HCT116 (cell line): ENCODE measurements at regions not wholly inside any gene's neighbourhood (a gene's known extent, or its start where the extent isn't known, plus 50 kb on each side); places are given as distances from the start of the nearest gene placed in this dataset.

Experiments
- ATAC-seq: fragments of 200-7000 bp; cut with Tn5 transposase; 2 replicates; pipeline ENCODE4 v1.9.1; 2020; ENCODE audit warnings: mild to moderate bottlenecking, moderate library complexity
- BruUV-seq: library from RNA; stranded (reverse); fragments of 400-500 nt; replicated peaks from 2 replicates; lab custom pipeline; 2021; lab: Mats Ljungman, UMichigan
- CTCF ChIA-PET: fragments of 300-600 bp; sonication (Branson Sonifier 250); formaldehyde crosslinking; loops from one replicate; lab custom pipeline; 2021; ENCODE audit warnings: antibody characterized with exemption; lab: Charles Lee
- POLR2A ChIA-PET: fragments of 300-600, 350-600 bp; sonication (Branson Sonifier 250); formaldehyde crosslinking; loops from one replicate; lab custom pipeline; 2021; ENCODE audit warnings: antibody characterized with exemption; lab: Charles Lee
- RAD21 ChIA-PET, 2 experiments: fragments of 300-600 bp; sonication (Branson Sonifier 250); formaldehyde crosslinking; loops; one replicate each; lab custom pipeline; 2023; ENCODE audit warnings: low total read pairs in 2 of 2; ENCODE audit not compliant: uncharacterized antibody in 2 of 2, unreplicated experiment in 2 of 2, low non-redundant PET in 1 of 2; lab: Charles Lee
- DNase-seq: peaks from one replicate; pipeline ENCODE4 v3.0.0-alpha.2; 2010; ENCODE audit warnings: low read depth, low spot score
- H2AFZ ChIP-seq: fragments of 200-600 bp; shearing (Covaris generic), sonication (generic); 2 replicates; pipeline ENCODE4 v1.6.1; 2017; ENCODE audit warnings: low read depth, mixed run types, mixed read lengths, antibody characterized with exemption, low read length; ENCODE audit not compliant: poor library complexity, severe bottlenecking
- H3K27ac ChIP-seq: 2 replicates; pipeline ENCODE4 v1.5.1; 2012; ENCODE audit warnings: low read depth, low read length
- H3K27me3 ChIP-seq: fragments of 200-600 bp; sonication (generic); 2 replicates; pipeline ENCODE4 v1.6.1; 2016; ENCODE audit warnings: mixed run types, low read length, mixed read lengths; ENCODE audit not compliant: insufficient read depth
- H3K36me3 ChIP-seq, 2 experiments: fragments of 200-500 bp in 1 of 2; fragments of 200-600 bp in 1 of 2; sonication (Bioruptor generic) in 1 of 2; sonication (generic) in 1 of 2; 2 replicates each; pipeline versions ENCODE4 v1.5.1 to v1.6.1; 2014 to 2016; ENCODE audit warnings: low read length in 2 of 2, inconsistent platforms in 1 of 2, mixed read lengths in 1 of 2, mixed run types in 1 of 2; ENCODE audit not compliant: insufficient read depth in 2 of 2, control insufficient read depth in 1 of 2
- H3K4me1 ChIP-seq, 2 experiments: fragments of 200-600 bp in 1 of 2; sonication (generic) in 1 of 2; 2 replicates each; pipeline versions ENCODE4 v1.5.1 to v1.6.1; 2012 to 2017; ENCODE audit warnings: low read length in 2 of 2, inconsistent platforms in 1 of 2, mild to moderate bottlenecking in 1 of 2, mixed read lengths in 1 of 2, mixed run types in 1 of 2, moderate library complexity in 1 of 2; ENCODE audit not compliant: insufficient read depth in 2 of 2, control insufficient read depth in 1 of 2
- H3K4me2 ChIP-seq: fragments of 200-600 bp; sonication (generic); 2 replicates; pipeline ENCODE4 v1.6.1; 2017; ENCODE audit warnings: mixed run types, low read length, mixed read lengths
- H3K4me3 ChIP-seq, 2 experiments: fragments of 200-600 bp in 1 of 2; sonication (generic) in 1 of 2; replicated peaks in 1 of 2; 2 replicates each; pipeline ENCODE4 v1.5.1; 2011 to 2016; ENCODE audit warnings: low read length in 2 of 2, control low read depth in 1 of 2, low read depth in 1 of 2, mild to moderate bottlenecking in 1 of 2, mixed read lengths in 1 of 2, mixed run types in 1 of 2
- H3K79me2 ChIP-seq: fragments of 200-600 bp; sonication (generic); 2 replicates; pipeline ENCODE4 v1.6.1; 2017; ENCODE audit warnings: mild to moderate bottlenecking, mixed run types, low read length, moderate library complexity, mixed read lengths; ENCODE audit not compliant: insufficient read depth
- H3K9ac ChIP-seq: fragments of 200-600 bp; sonication (generic); 2 replicates; pipeline ENCODE4 v1.6.1; 2016; ENCODE audit warnings: low read length, mixed read lengths
- H3K9me2 ChIP-seq: fragments of 200-600 bp; sonication (generic), shearing (Covaris generic); 2 replicates; pipeline ENCODE4 v1.6.1; 2017; ENCODE audit warnings: mixed run types, mild to moderate bottlenecking, moderate library complexity; ENCODE audit not compliant: insufficient read depth
- H3K9me3 ChIP-seq, 2 experiments: fragments of 200-500 bp in 1 of 2; fragments of 200-600 bp in 1 of 2; sonication (Bioruptor generic) in 1 of 2; sonication (generic) in 1 of 2; 2 replicates each; pipeline ENCODE4 v1.6.1; 2014 to 2017; ENCODE audit warnings: low read length in 2 of 2, mixed read lengths in 2 of 2, inconsistent platforms in 1 of 2, low read depth in 1 of 2, mild to moderate bottlenecking in 1 of 2, mixed run types in 1 of 2, moderate library complexity in 1 of 2; ENCODE audit not compliant: control insufficient read depth in 1 of 2, insufficient read depth in 1 of 2
- H4K20me1 ChIP-seq: fragments of 200-600 bp; sonication (generic), shearing (Covaris generic); 2 replicates; pipeline ENCODE4 v1.6.1; 2017; ENCODE audit warnings: mixed run types, mild to moderate bottlenecking, moderate library complexity; ENCODE audit not compliant: insufficient read depth
- CBX3 ChIP-seq: IDR thresholded peaks from 2 replicates; pipeline ENCODE4 v1.6.1; 2012; ENCODE audit warnings: low read depth
- EGR1 ChIP-seq: IDR thresholded peaks from 2 replicates; pipeline ENCODE4 v1.6.1; 2012; ENCODE audit warnings: low read depth
- RAD21 ChIP-seq: IDR thresholded peaks from 2 replicates; pipeline ENCODE4 v1.6.1; 2012; ENCODE audit warnings: low read depth, mild to moderate bottlenecking
- SP1 ChIP-seq: IDR thresholded peaks from 2 replicates; pipeline ENCODE4 v1.6.1; 2012; ENCODE audit warnings: low read depth
- SRF ChIP-seq: IDR thresholded peaks from 2 replicates; pipeline ENCODE4 v1.6.1; 2012; ENCODE audit warnings: low read depth
- TCF7L2 ChIP-seq: IDR thresholded peaks from 2 replicates; pipeline ENCODE4 v1.7.0; 2011; ENCODE audit warnings: borderline replicate concordance, inconsistent platforms; ENCODE audit not compliant: insufficient read depth, insufficient read length; ENCODE audit errors: extremely low read depth
- ZNF274 ChIP-seq: fragments of 200-500 bp; sonication (Bioruptor generic); IDR thresholded peaks from 2 replicates; pipeline ENCODE4 v1.6.1; 2014; ENCODE audit warnings: mild to moderate bottlenecking, low read depth, low read length, inconsistent platforms
- intact Hi-C: fragments of 100-400 bp; cut with micrococcal nuclease; formaldehyde crosslinking; loops from 2 replicates; pipeline ENCODE4 v1.10.0; 2022
- TF ChIP-seq, protein P1 (sequence below): IDR thresholded peaks from 2 replicates; pipeline ENCODE4 v1.6.1; 2012; ENCODE audit warnings: low read depth
- TF ChIP-seq, protein P2 (sequence below): IDR thresholded peaks from 2 replicates; pipeline ENCODE4 v1.6.1; 2011; ENCODE audit warnings: mild to moderate bottlenecking, low read length, moderate library complexity; ENCODE audit not compliant: insufficient replicate concordance; ENCODE audit errors: extremely low read depth
- TF ChIP-seq, protein P3 (sequence below): IDR thresholded peaks from 2 replicates; pipeline ENCODE4 v1.6.1; 2012

DNA sequence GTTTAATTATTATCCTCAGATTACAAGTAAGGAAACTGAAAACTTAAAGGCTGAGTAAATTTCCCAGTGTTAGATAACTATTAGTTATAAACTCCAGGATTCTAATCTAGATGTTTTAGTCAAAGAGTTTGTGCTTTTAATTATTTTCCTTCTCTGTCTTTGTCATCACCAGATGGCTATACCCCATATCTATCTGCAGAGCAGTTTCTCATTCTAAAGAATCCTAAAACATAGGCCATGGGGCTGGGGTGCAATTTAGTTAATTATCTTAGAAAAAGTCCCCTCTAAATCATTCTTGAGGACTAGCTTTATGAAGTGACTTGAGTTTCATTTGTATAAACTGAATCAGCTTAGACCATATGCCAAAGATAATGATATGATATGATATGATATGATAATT lies 556.3 kb upstream of the ANO5 start:
- Histone ChIP-seq H3K79me2 (no peaks in the 10 kb centered on the region), H3K4me2 (no peak overlapping the region), H3K9me3 (peaks cover 0 to 19% of the 10 kb centered on the region in 2 experiments; a peak in 2 of 4 replicates), H3K27me3 (no peaks in the 10 kb centered on the region), H3K36me3 (no peaks in the 10 kb centered on the region), H3K27ac (no peak overlapping the region), H3K4me1 (no peaks in the 10 kb centered on the region), H3K4me3 (no peak overlapping the region), H3K9ac (no peak overlapping the region), H4K20me1 (no peaks in the 10 kb centered on the region), H2AFZ (no peak overlapping the region), H3K9me2 (no peaks in the 10 kb centered on the region)
- POLR2A ChIA-PET = no interaction called here
- CTCF ChIA-PET = no interaction called here
- TF ChIP-seq EGR1 = no peak
- TF ChIP-seq, protein P1, sequence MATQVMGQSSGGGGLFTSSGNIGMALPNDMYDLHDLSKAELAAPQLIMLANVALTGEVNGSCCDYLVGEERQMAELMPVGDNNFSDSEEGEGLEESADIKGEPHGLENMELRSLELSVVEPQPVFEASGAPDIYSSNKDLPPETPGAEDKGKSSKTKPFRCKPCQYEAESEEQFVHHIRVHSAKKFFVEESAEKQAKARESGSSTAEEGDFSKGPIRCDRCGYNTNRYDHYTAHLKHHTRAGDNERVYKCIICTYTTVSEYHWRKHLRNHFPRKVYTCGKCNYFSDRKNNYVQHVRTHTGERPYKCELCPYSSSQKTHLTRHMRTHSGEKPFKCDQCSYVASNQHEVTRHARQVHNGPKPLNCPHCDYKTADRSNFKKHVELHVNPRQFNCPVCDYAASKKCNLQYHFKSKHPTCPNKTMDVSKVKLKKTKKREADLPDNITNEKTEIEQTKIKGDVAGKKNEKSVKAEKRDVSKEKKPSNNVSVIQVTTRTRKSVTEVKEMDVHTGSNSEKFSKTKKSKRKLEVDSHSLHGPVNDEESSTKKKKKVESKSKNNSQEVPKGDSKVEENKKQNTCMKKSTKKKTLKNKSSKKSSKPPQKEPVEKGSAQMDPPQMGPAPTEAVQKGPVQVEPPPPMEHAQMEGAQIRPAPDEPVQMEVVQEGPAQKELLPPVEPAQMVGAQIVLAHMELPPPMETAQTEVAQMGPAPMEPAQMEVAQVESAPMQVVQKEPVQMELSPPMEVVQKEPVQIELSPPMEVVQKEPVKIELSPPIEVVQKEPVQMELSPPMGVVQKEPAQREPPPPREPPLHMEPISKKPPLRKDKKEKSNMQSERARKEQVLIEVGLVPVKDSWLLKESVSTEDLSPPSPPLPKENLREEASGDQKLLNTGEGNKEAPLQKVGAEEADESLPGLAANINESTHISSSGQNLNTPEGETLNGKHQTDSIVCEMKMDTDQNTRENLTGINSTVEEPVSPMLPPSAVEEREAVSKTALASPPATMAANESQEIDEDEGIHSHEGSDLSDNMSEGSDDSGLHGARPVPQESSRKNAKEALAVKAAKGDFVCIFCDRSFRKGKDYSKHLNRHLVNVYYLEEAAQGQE = no peak
- BruUV-seq = no TSS peak
- intact Hi-C loops = no loop called here
- no peak for DNase-seq
- RAD21 ChIA-PET = no interaction called here
- no peak for ATAC-seq

DNA sequence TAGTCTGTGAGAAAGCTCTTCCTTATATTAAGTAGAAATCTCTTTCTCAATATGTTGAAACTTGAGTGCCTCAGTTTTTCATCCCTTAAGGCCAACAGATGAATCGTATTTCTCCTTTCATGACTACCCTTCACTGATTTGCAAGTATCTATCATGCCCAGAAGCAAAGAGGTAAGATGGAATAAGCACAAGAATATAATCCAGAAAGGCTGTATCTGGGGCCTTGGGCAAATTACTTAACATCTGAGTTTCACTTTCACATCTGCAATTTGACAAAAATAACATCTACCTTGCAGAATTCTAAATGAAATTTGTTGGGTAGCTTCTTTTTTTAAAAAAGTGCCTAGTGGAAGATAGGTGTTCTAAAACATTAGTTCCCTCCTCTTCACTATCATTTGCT lies 552.4 kb upstream of the ANO5 start:
- no peak overlapping the region for H2AFZ ChIP-seq
- POLR2A ChIA-PET = no interaction called here
- intact Hi-C loops = no loop called here
- H3K4me3 ChIP-seq = no peak overlapping the region
- peaks cover 3 to 14% of the 10 kb centered on the region in 2 experiments; a peak in 2 of 4 replicates for H3K9me3 ChIP-seq
- no peaks in the 10 kb centered on the region for H3K27me3 ChIP-seq
- H3K4me2 ChIP-seq = no peak overlapping the region
- no peaks in the 10 kb centered on the region for H3K36me3 ChIP-seq
- no peaks in the 10 kb centered on the region for H3K9me2 ChIP-seq
- no peaks in the 10 kb centered on the region for H3K4me1 ChIP-seq
- no peak overlapping the region for H3K9ac ChIP-seq
- CTCF ChIA-PET = no interaction called here
- H3K27ac ChIP-seq = no peak overlapping the region
- DNase-seq (no peak), ATAC-seq (no peak)
- H3K79me2 ChIP-seq = no peaks in the 10 kb centered on the region
- RAD21 ChIA-PET = no interaction called here
- no peaks in the 10 kb centered on the region for H4K20me1 ChIP-seq
- no TSS peak for BruUV-seq
- TF ChIP-seq RAD21 (no peak), SRF (no peak), TCF7L2 (no peak), CBX3 (no peak), EGR1 (no peak), ZNF274 (no peak), SP1 (no peak)
- TF ChIP-seq, protein P2, sequence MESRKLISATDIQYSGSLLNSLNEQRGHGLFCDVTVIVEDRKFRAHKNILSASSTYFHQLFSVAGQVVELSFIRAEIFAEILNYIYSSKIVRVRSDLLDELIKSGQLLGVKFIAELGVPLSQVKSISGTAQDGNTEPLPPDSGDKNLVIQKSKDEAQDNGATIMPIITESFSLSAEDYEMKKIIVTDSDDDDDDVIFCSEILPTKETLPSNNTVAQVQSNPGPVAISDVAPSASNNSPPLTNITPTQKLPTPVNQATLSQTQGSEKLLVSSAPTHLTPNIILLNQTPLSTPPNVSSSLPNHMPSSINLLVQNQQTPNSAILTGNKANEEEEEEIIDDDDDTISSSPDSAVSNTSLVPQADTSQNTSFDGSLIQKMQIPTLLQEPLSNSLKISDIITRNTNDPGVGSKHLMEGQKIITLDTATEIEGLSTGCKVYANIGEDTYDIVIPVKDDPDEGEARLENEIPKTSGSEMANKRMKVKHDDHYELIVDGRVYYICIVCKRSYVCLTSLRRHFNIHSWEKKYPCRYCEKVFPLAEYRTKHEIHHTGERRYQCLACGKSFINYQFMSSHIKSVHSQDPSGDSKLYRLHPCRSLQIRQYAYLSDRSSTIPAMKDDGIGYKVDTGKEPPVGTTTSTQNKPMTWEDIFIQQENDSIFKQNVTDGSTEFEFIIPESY = no peak
- TF ChIP-seq, protein P1 = no peak
- TF ChIP-seq, protein P3, sequence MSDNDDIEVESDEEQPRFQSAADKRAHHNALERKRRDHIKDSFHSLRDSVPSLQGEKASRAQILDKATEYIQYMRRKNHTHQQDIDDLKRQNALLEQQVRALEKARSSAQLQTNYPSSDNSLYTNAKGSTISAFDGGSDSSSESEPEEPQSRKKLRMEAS = no peak
